ENCODE measurements at regions not wholly inside any gene's neighbourhood (a gene's known extent, or its start where the extent isn't known, plus 50 kb on each side); places are given as distances from the start of the nearest gene placed in this dataset.

- FAIRE-seq = no peak
Observed at GRCh38 chr10:120702032-120702431, 149.1 kb upstream of the WDR11 start.

GRCh38 chr10:120705309-120705708, 145.9 kb upstream of the WDR11 start:
- DNase-seq (ENCODE audit: insufficient read length, low spot score) (no peak), FAIRE-seq (no peak)

More at GRCh38 chr10:120702032-120702431, 149.1 kb upstream of the WDR11 start:
- DNase-seq (ENCODE audit: insufficient read length, low spot score) = no peak

- FAIRE-seq (no peak), DNase-seq (ENCODE audit: insufficient read length, low spot score) (no peak)
Observed at GRCh38 chr10:120710076-120710475, 141.1 kb upstream of the WDR11 start.

- FAIRE-seq = no peak
Observed at GRCh38 chr10:120711860-120712259, 139.3 kb upstream of the WDR11 start.

GRCh38 chr10:120713573-120714205, 137.5 kb upstream of the WDR11 start:
- FAIRE-seq (no peak), DNase-seq (ENCODE audit: insufficient read length, low spot score) (no peak)

More at GRCh38 chr10:120711860-120712259, 139.3 kb upstream of the WDR11 start:
- no peak for DNase-seq (ENCODE audit: insufficient read length, low spot score)

GRCh38 chr10:120715171-120715570, 136.0 kb upstream of the WDR11 start:
- no peak for FAIRE-seq
- no peak for DNase-seq (ENCODE audit: insufficient read length, low spot score)

GRCh38 chr10:120719333-120719732, 131.8 kb upstream of the WDR11 start:
- FAIRE-seq (no peak), DNase-seq (ENCODE audit: insufficient read length, low spot score) (no peak)

GRCh38 chr10:120727001-120727400, 124.2 kb upstream of the WDR11 start:
- FAIRE-seq (no peak), DNase-seq (ENCODE audit: insufficient read length, low spot score) (no peak)

- FAIRE-seq (no peak), DNase-seq (ENCODE audit: insufficient read length, low spot score) (no peak)
Observed at GRCh38 chr10:120729547-120729946, 121.6 kb upstream of the WDR11 start.

GRCh38 chr10:120732067-120732466, 119.1 kb upstream of the WDR11 start:
- no peak for FAIRE-seq
- no peak for DNase-seq (ENCODE audit: insufficient read length, low spot score)

- DNase-seq (ENCODE audit: insufficient read length, low spot score) (no peak), FAIRE-seq (no peak)
Observed at GRCh38 chr10:120732643-120733313, 118.4 kb upstream of the WDR11 start.

GRCh38 chr10:120734483-120735078, 116.6 kb upstream of the WDR11 start:
- no peak for DNase-seq (ENCODE audit: insufficient read length, low spot score)
- FAIRE-seq = no peak

GRCh38 chr10:120735315-120735714, 115.8 kb upstream of the WDR11 start:
- DNase-seq (ENCODE audit: insufficient read length, low spot score) (no peak), FAIRE-seq (no peak)

- DNase-seq (ENCODE audit: insufficient read length, low spot score) = peak; percentile 4
- FAIRE-seq = no peak
Observed at GRCh38 chr10:120735773-120736371, 115.3 kb upstream of the WDR11 start.

- DNase-seq (ENCODE audit: insufficient read length, low spot score) (no peak), FAIRE-seq (no peak)
Observed at GRCh38 chr10:120736377-120736776, 114.8 kb upstream of the WDR11 start.

- DNase-seq (ENCODE audit: insufficient read length, low spot score) (no peak), FAIRE-seq (no peak)
Observed at GRCh38 chr10:120738658-120739057, 112.5 kb upstream of the WDR11 start.

GRCh38 chr10:120741396-120741795, 109.8 kb upstream of the WDR11 start:
- no peak for FAIRE-seq
- no peak for DNase-seq (ENCODE audit: insufficient read length, low spot score)

GRCh38 chr10:120742373-120742772, 108.8 kb upstream of the WDR11 start:
- no peak for FAIRE-seq

GRCh38 chr10:120744040-120744439, 107.1 kb upstream of the WDR11 start:
- no peak for DNase-seq (ENCODE audit: insufficient read length, low spot score)
- no peak for FAIRE-seq

More at GRCh38 chr10:120742373-120742772, 108.8 kb upstream of the WDR11 start:
- no peak for DNase-seq (ENCODE audit: insufficient read length, low spot score)

GRCh38 chr10:120746001-120746777, 105.0 kb upstream of the WDR11 start:
- DNase-seq (ENCODE audit: insufficient read length, low spot score) (no peak), FAIRE-seq (no peak)

GRCh38 chr10:120748519-120748918, 102.6 kb upstream of the WDR11 start:
- DNase-seq (ENCODE audit: insufficient read length, low spot score) = no peak
- FAIRE-seq = no peak

Data from HTR-8/SVneo (cell line).